ENCODE measurements at regions not wholly inside any gene's neighbourhood (a gene's known extent, or its start where the extent isn't known, plus 50 kb on each side); places are given as distances from the start of the nearest gene placed in this dataset.

- no peak for TF ChIP-seq CTCF (IDR thresholded peaks at IDR 0.05; ENCODE audit: unreplicated experiment)
- DNase-seq (ENCODE audit: unreplicated experiment) = no peak
- H3K27me3 Mint-ChIP-seq (ENCODE audit: insufficient read depth, unreplicated experiment) = no peaks in the 10 kb centered on the region
- H3K4me3 Mint-ChIP-seq (ENCODE audit: unreplicated experiment) = no peak overlapping the region
- H3K9me3 Mint-ChIP-seq (ENCODE audit: unreplicated experiment) = no peaks in the 10 kb centered on the region
- no peak overlapping the region for H3K27ac Mint-ChIP-seq (ENCODE audit: low read depth, unreplicated experiment)
- H3K4me1 Mint-ChIP-seq (ENCODE audit: insufficient read depth, unreplicated experiment) = no peaks in the 10 kb centered on the region
- peaks cover 6% of the 10 kb centered on the region for H3K36me3 Mint-ChIP-seq (ENCODE audit: insufficient read depth, unreplicated experiment)
- no TSS peak for BruUV-seq (replicated peaks)
- intact Hi-C loops (cut with micrococcal nuclease) = no loop called here
- ChIA-PET POLR2A (no interaction called here), CTCF (no interaction called here)
Observed at GRCh38 chr14:35932659-35933159, 106.6 kb downstream of the BRMS1L start.

GRCh38 chr14:35932136-35932535 lies 106.0 kb downstream of the BRMS1L start:
- BruUV-seq (replicated peaks) = no TSS peak
- no peak for DNase-seq (ENCODE audit: unreplicated experiment)
- ChIA-PET CTCF (interaction anchor here (0.6 kb wide), 1 partner anchor 50 kb away, joined by 3 read pairs; no protein-coding TSS in a partner anchor), POLR2A (no interaction called here)
- TF ChIP-seq CTCF (IDR thresholded peaks at IDR 0.05; ENCODE audit: unreplicated experiment) = no peak
- no peaks in the 10 kb centered on the region for H3K4me1 Mint-ChIP-seq (ENCODE audit: insufficient read depth, unreplicated experiment)
- H3K36me3 Mint-ChIP-seq (ENCODE audit: insufficient read depth, unreplicated experiment) = peaks cover 6% of the 10 kb centered on the region
- H3K9me3 Mint-ChIP-seq (ENCODE audit: unreplicated experiment) = no peaks in the 10 kb centered on the region
- intact Hi-C loops (cut with micrococcal nuclease) = no loop called here
- H3K4me3 Mint-ChIP-seq (ENCODE audit: unreplicated experiment) = no peak overlapping the region
- H3K27ac Mint-ChIP-seq (ENCODE audit: low read depth, unreplicated experiment) = no peak overlapping the region
- H3K27me3 Mint-ChIP-seq (ENCODE audit: insufficient read depth, unreplicated experiment) = no peaks in the 10 kb centered on the region

- TF ChIP-seq CTCF (IDR thresholded peaks at IDR 0.05; ENCODE audit: unreplicated experiment) = no peak
- Mint-ChIP-seq H3K4me3 (ENCODE audit: unreplicated experiment) (no peak overlapping the region), H3K27ac (ENCODE audit: low read depth, unreplicated experiment) (no peak overlapping the region), H3K4me1 (ENCODE audit: insufficient read depth, unreplicated experiment) (no peaks in the 10 kb centered on the region), H3K9me3 (ENCODE audit: unreplicated experiment) (no peaks in the 10 kb centered on the region), H3K27me3 (ENCODE audit: insufficient read depth, unreplicated experiment) (no peaks in the 10 kb centered on the region), H3K36me3 (ENCODE audit: insufficient read depth, unreplicated experiment) (peaks cover 6% of the 10 kb centered on the region)
- BruUV-seq (replicated peaks) = no TSS peak
- DNase-seq (ENCODE audit: unreplicated experiment) = no peak
- ChIA-PET POLR2A (no interaction called here), CTCF (interaction anchor here (1.2 kb wide), 1 partner anchor 10 kb away, joined by 4 read pairs; no protein-coding TSS in a partner anchor)
- intact Hi-C loops (cut with micrococcal nuclease) = no loop called here
Observed at GRCh38 chr14:35931346-35931745, 105.2 kb downstream of the BRMS1L start.

GRCh38 chr14:35929186-35929585 lies 103.0 kb downstream of the BRMS1L start:
- H3K27me3 Mint-ChIP-seq (ENCODE audit: insufficient read depth, unreplicated experiment) = no peaks in the 10 kb centered on the region
- no TSS peak for BruUV-seq (replicated peaks)
- no peak for TF ChIP-seq CTCF (IDR thresholded peaks at IDR 0.05; ENCODE audit: unreplicated experiment)
- H3K9me3 Mint-ChIP-seq (ENCODE audit: unreplicated experiment) = no peaks in the 10 kb centered on the region
- ChIA-PET CTCF (no interaction called here), POLR2A (no interaction called here)
- peaks cover 6% of the 10 kb centered on the region for H3K36me3 Mint-ChIP-seq (ENCODE audit: insufficient read depth, unreplicated experiment)
- H3K4me1 Mint-ChIP-seq (ENCODE audit: insufficient read depth, unreplicated experiment) = no peaks in the 10 kb centered on the region
- intact Hi-C loops (cut with micrococcal nuclease) = no loop called here
- no peak overlapping the region for H3K4me3 Mint-ChIP-seq (ENCODE audit: unreplicated experiment)
- H3K27ac Mint-ChIP-seq (ENCODE audit: low read depth, unreplicated experiment) = no peak overlapping the region
- DNase-seq (ENCODE audit: unreplicated experiment) = no peak

Data from MCF 10A (cell line).